IMR-90 (cell line): ENCODE measurements at regions not wholly inside any gene's neighbourhood (a gene's known extent, or its start where the extent isn't known, plus 50 kb on each side); places are given as distances from the start of the nearest gene placed in this dataset.

Source experiments
- ATAC-seq: fragments of 200-7000 bp; cut with Tn5 transposase; 2 replicates; pipeline ENCODE4 v1.9.1; 2020; ENCODE audit warnings: low read depth, mild to moderate bottlenecking, moderate library complexity
- BruUV-seq: library from RNA; stranded (reverse); fragments of 400-500 nt; replicated peaks from 2 replicates; lab custom pipeline; 2021; lab: Mats Ljungman, UMichigan
- CTCF ChIA-PET: fragments of 300-600 bp; formaldehyde crosslinking; extraction: SDS; loops from one replicate; lab custom pipeline; 2021; ENCODE audit warnings: antibody characterized with exemption; lab: Yijun Ruan, JAX
- POLR2A ChIA-PET: fragments of 300-600 bp; sonication (Branson Sonifier 250); formaldehyde crosslinking; loops from one replicate; lab custom pipeline; 2022; ENCODE audit warnings: antibody characterized with exemption; ENCODE audit not compliant: unreplicated experiment; lab: Charles Lee
- DNase-seq: peaks from one replicate; pipeline ENCODE4 v3.0.0; 2013
- H2AFZ ChIP-seq: replicated peaks from 2 replicates; pipeline ENCODE3; 2013; ENCODE audit warnings: low read length, mild to moderate bottlenecking; ENCODE audit not compliant: poor library complexity
- H2AK5ac ChIP-seq: 2 replicates; pipeline ENCODE4 v1.6.1; 2013; ENCODE audit warnings: low read depth, low read length, inconsistent platforms
- H2AK9ac ChIP-seq: replicated peaks from 2 replicates; pipeline ENCODE3; 2013; ENCODE audit warnings: mild to moderate bottlenecking, low read depth, low read length, moderate library complexity; ENCODE audit not compliant: poor library complexity
- H2BK120ac ChIP-seq: 2 replicates; pipeline ENCODE4 v1.6.1; 2013; ENCODE audit warnings: low read depth, low read length, inconsistent platforms
- H2BK15ac ChIP-seq: 3 replicates; pipeline ENCODE4 v1.6.1; 2013; ENCODE audit warnings: low read depth, low read length, inconsistent platforms
- H2BK20ac ChIP-seq: 2 replicates; pipeline ENCODE4 v1.6.1; 2013; ENCODE audit warnings: low read depth, mild to moderate bottlenecking, inconsistent platforms, low read length, moderate library complexity
- H2BK5ac ChIP-seq: 2 replicates; pipeline ENCODE4 v1.6.1; 2013; ENCODE audit warnings: mild to moderate bottlenecking, low read depth, low read length, inconsistent platforms; ENCODE audit not compliant: poor library complexity, severe bottlenecking
- H3K14ac ChIP-seq: replicated peaks from 2 replicates; pipeline ENCODE4 v1.6.1; 2013; ENCODE audit warnings: low read depth, low read length, inconsistent platforms
- H3K18ac ChIP-seq: 2 replicates; pipeline ENCODE4 v1.6.1; 2013; ENCODE audit warnings: low read depth, low read length, control low read depth
- H3K23ac ChIP-seq: 2 replicates; pipeline ENCODE4 v1.6.1; 2013; ENCODE audit warnings: low read depth, low read length, inconsistent platforms
- H3K27ac ChIP-seq: 2 replicates; pipeline ENCODE4 v1.5.1; 2013; ENCODE audit warnings: mild to moderate bottlenecking, control low read depth, low read length; ENCODE audit not compliant: insufficient read depth
- H3K27me3 ChIP-seq: 2 replicates; pipeline ENCODE4 v1.6.1; 2013; ENCODE audit warnings: low read length; ENCODE audit not compliant: control insufficient read depth, insufficient read depth
- H3K36me3 ChIP-seq: 2 replicates; pipeline ENCODE4 v1.6.1; 2013; ENCODE audit warnings: low read length, mixed read lengths; ENCODE audit not compliant: control insufficient read depth, insufficient read depth
- H3K4ac ChIP-seq: 2 replicates; pipeline ENCODE4 v1.6.1; 2013; ENCODE audit warnings: low read depth, low read length, inconsistent platforms
- H3K4me1 ChIP-seq: 2 replicates; pipeline ENCODE4 v1.6.1; 2013; ENCODE audit warnings: low read length, mixed read lengths; ENCODE audit not compliant: control insufficient read depth, insufficient read depth
- H3K4me2 ChIP-seq: 2 replicates; pipeline ENCODE4 v1.6.1; 2013; ENCODE audit warnings: low read depth, mild to moderate bottlenecking, control low read depth, low read length, moderate library complexity
- H3K4me3 ChIP-seq: 2 replicates; pipeline ENCODE4 v1.5.1; 2013; ENCODE audit warnings: low read depth, mild to moderate bottlenecking, control low read depth, low read length, moderate library complexity; ENCODE audit not compliant: insufficient read depth
- H3K56ac ChIP-seq: 2 replicates; pipeline ENCODE4 v1.6.1; 2013; ENCODE audit warnings: low read length, inconsistent platforms; ENCODE audit not compliant: insufficient read depth; ENCODE audit errors: extremely low read depth
- H3K79me1 ChIP-seq, 2 experiments: 2 replicates each; pipeline ENCODE4 v1.6.1; 2013; ENCODE audit warnings: low read length in 2 of 2, inconsistent platforms in 1 of 2, low read depth in 1 of 2
- H3K9ac ChIP-seq: 2 replicates; pipeline ENCODE4 v1.6.1; 2013; ENCODE audit warnings: low read depth, low read length, control low read depth
- H3K9me1 ChIP-seq: 2 replicates; pipeline ENCODE4 v1.6.1; 2013; ENCODE audit warnings: low read length, inconsistent platforms; ENCODE audit not compliant: insufficient read depth
- H3K9me3 ChIP-seq: 2 replicates; pipeline ENCODE4 v1.6.1; 2013; ENCODE audit warnings: low read length; ENCODE audit not compliant: control insufficient read depth, insufficient read depth
- H4K20me1 ChIP-seq: 2 replicates; pipeline ENCODE4 v1.6.1; 2013; ENCODE audit warnings: low read length, inconsistent platforms; ENCODE audit not compliant: insufficient read depth
- H4K5ac ChIP-seq: 2 replicates; pipeline ENCODE4 v1.6.1; 2013; ENCODE audit warnings: mild to moderate bottlenecking, low read depth, low read length, control low read depth
- H4K8ac ChIP-seq, 2 experiments: 2 replicates each; pipeline ENCODE4 v1.6.1; 2013; ENCODE audit warnings: low read depth in 2 of 2, low read length in 2 of 2, control low read depth in 1 of 2, inconsistent platforms in 1 of 2
- H4K91ac ChIP-seq: 2 replicates; pipeline ENCODE4 v1.6.1; 2013; ENCODE audit warnings: low read depth, low read length, inconsistent platforms; ENCODE audit not compliant: insufficient read depth
- BHLHE40 ChIP-seq: fragments of 150-350 bp; IDR thresholded peaks from 2 replicates; pipeline ENCODE4 v1.6.1; 2016; ENCODE audit warnings: mild to moderate bottlenecking, low read depth, low read length
- CEBPB ChIP-seq: IDR thresholded peaks from 2 replicates; pipeline ENCODE4 v1.6.1; 2012; ENCODE audit warnings: low read depth, low read length, improper control_type of control experiment
- MXI1 ChIP-seq: IDR thresholded peaks from 2 replicates; pipeline ENCODE4 v1.6.1; 2012; ENCODE audit warnings: low read depth, mild to moderate bottlenecking, low read length, moderate library complexity, borderline replicate concordance
- POLR2A ChIP-seq: IDR thresholded peaks from 2 replicates; pipeline ENCODE4 v1.6.1; 2012; ENCODE audit warnings: mild to moderate bottlenecking, low read depth, low read length
- RCOR1 ChIP-seq: IDR thresholded peaks from 2 replicates; pipeline ENCODE4 v1.6.1; 2012; ENCODE audit warnings: mild to moderate bottlenecking, low read length, improper control_type of control experiment; ENCODE audit not compliant: insufficient replicate concordance
- RFX5 ChIP-seq: IDR thresholded peaks from 2 replicates; pipeline ENCODE4 v1.8.0; 2012; ENCODE audit warnings: low read depth, mild to moderate bottlenecking, low read length, moderate library complexity
- SMC3 ChIP-seq: fragments of 150-350 bp; IDR thresholded peaks from 2 replicates; pipeline ENCODE4 v1.6.1; 2016; ENCODE audit warnings: low read depth, mild to moderate bottlenecking, antibody characterized with exemption, low read length, moderate library complexity
- WGBS, 2 experiments: methylation state at CpG; one replicate each; pipeline versions ENCODE4 v1.1.5 to v1.1.7; 2013; ENCODE audit warnings: missing lambda C conversion rate in 2 of 2; ENCODE audit not compliant: insufficient read length in 1 of 2; ENCODE audit errors: extremely low coverage in 2 of 2; 5-methylcytosine and 5-hydroxymethylcytosine counted together
- dilution Hi-C: fragments of 300-500 bp; cut with HindIII; formaldehyde crosslinking; loops from one replicate; pipeline ENCODE4 v1.14.3; 2018; ENCODE audit warnings: low sequenced_read_pairs; ENCODE audit not compliant: unreplicated experiment
- in situ Hi-C: fragments of 300-500 bp; cut with MboI; formaldehyde crosslinking; loops from 3 replicates; pipeline ENCODE4 v1.14.3; 2019; ENCODE audit warnings: low sequenced_read_pairs, inconsistent platforms, mixed read lengths
- intact Hi-C: fragments of 100-400 bp; cut with micrococcal nuclease; formaldehyde crosslinking; loops from 2 replicates; pipeline ENCODE4 v1.10.0; 2022
- TF ChIP-seq, protein P1 (sequence below): conservative IDR thresholded peaks from 2 replicates; pipeline ENCODE4 v1.5.1; 2012; ENCODE audit warnings: mild to moderate bottlenecking, low read depth, low read length, improper control_type of control experiment
- TF ChIP-seq, protein P2 (sequence below): fragments of 150-350 bp; IDR thresholded peaks from 2 replicates; pipeline ENCODE4 v1.6.1; 2016; ENCODE audit warnings: low read depth, mild to moderate bottlenecking, low read length, moderate library complexity, borderline replicate concordance

DNA sequence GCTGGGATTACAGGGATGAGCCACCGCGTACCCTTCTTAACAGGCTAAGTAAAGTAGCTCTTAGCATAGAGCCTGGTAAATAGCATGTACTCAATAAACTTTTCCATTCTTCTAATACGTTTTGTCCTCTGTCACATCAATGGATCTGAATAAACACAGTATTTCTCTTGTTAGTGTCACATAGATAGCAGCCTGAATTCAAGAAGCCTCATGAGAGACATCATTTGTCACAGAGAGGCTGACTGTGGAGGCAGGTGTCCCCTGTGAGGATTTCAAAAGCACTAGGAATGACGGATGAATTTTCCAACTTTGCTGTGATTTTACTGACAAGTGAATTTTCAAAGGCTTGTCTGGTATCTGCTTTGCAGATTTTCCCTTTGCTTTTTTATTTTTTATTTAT is 82.6 kb upstream of the CDC14C start:
- POLR2A ChIA-PET, result no interaction called here
- no peak for DNase-seq
- Histone ChIP-seq H3K79me1 (no peaks in the 10 kb centered on the region), H2BK15ac (no peak overlapping the region), H3K36me3 (no peaks in the 10 kb centered on the region), H3K14ac (no peak overlapping the region), H3K4me3 (no peak overlapping the region), H3K18ac (no peak overlapping the region), H3K4me1 (no peaks in the 10 kb centered on the region), H2BK20ac (no peak overlapping the region), H3K27ac (no peak overlapping the region), H4K5ac (no peak overlapping the region), H3K56ac (no peak overlapping the region), H3K9me1 (no peaks in the 10 kb centered on the region), H3K4me2 (no peak overlapping the region), H3K9ac (no peak overlapping the region), H2AK9ac (no peak overlapping the region), H4K91ac (no peak overlapping the region), H3K23ac (no peak overlapping the region), H3K4ac (no peak overlapping the region), H4K8ac (no peak overlapping the region), H4K20me1 (no peaks in the 10 kb centered on the region), H2BK120ac (no peak overlapping the region), H2AK5ac (no peak overlapping the region), H3K27me3 (no peaks in the 10 kb centered on the region), H3K9me3 (peaks cover 5% of the 10 kb centered on the region; the same call in 1 of the 2 replicates), H2AFZ (no peak overlapping the region), H2BK5ac (no peak overlapping the region)
- in situ Hi-C loops, result no loop called here
- intact Hi-C loops, result no loop called here
- CTCF ChIA-PET, result no interaction called here
- TF ChIP-seq RFX5, result no peak
- TF ChIP-seq, protein P1, sequence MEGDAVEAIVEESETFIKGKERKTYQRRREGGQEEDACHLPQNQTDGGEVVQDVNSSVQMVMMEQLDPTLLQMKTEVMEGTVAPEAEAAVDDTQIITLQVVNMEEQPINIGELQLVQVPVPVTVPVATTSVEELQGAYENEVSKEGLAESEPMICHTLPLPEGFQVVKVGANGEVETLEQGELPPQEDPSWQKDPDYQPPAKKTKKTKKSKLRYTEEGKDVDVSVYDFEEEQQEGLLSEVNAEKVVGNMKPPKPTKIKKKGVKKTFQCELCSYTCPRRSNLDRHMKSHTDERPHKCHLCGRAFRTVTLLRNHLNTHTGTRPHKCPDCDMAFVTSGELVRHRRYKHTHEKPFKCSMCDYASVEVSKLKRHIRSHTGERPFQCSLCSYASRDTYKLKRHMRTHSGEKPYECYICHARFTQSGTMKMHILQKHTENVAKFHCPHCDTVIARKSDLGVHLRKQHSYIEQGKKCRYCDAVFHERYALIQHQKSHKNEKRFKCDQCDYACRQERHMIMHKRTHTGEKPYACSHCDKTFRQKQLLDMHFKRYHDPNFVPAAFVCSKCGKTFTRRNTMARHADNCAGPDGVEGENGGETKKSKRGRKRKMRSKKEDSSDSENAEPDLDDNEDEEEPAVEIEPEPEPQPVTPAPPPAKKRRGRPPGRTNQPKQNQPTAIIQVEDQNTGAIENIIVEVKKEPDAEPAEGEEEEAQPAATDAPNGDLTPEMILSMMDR, result no peak
- TF ChIP-seq, protein P2, sequence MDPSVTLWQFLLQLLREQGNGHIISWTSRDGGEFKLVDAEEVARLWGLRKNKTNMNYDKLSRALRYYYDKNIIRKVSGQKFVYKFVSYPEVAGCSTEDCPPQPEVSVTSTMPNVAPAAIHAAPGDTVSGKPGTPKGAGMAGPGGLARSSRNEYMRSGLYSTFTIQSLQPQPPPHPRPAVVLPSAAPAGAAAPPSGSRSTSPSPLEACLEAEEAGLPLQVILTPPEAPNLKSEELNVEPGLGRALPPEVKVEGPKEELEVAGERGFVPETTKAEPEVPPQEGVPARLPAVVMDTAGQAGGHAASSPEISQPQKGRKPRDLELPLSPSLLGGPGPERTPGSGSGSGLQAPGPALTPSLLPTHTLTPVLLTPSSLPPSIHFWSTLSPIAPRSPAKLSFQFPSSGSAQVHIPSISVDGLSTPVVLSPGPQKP, result no peak
- no peak for TF ChIP-seq CEBPB
- no peak for TF ChIP-seq POLR2A
- no peak for TF ChIP-seq RCOR1
- TF ChIP-seq MXI1, result no peak
- TF ChIP-seq SMC3, result no peak
- no peak for TF ChIP-seq BHLHE40
- no peak for ATAC-seq
- no CpG with 5 or more reads among the region's 4 CpGs for WGBS, 2 experiments
- dilution Hi-C loops, result no loop called here
- BruUV-seq, result no TSS peak
